Muscle of leg (tissue), 3 donors: ENCODE measurements at regions not wholly inside any gene's neighbourhood (a gene's known extent, or its start where the extent isn't known, plus 50 kb on each side); places are given as distances from the start of the nearest gene placed in this dataset.
"Not testable (repeated sequence)": the region's sequence is repeated elsewhere in the genome, so short reads cannot be mapped to it uniquely, and the experiment has no call there.

ENCODE experiments used
- DNase-seq: peaks from one replicate; pipeline ENCODE4 v3.0.0; 2013
- H3K27ac ChIP-seq: one replicate; pipeline ENCODE4 v1.5.1; 2013; ENCODE audit warnings: mild to moderate bottlenecking, low read length, control low read depth
- H3K27me3 ChIP-seq: one replicate; pipeline ENCODE4 v1.6.1; 2013; ENCODE audit warnings: low read length; ENCODE audit not compliant: control insufficient read depth, insufficient read depth
- H3K36me3 ChIP-seq: one replicate; pipeline ENCODE4 v1.6.1; 2013; ENCODE audit warnings: low read length; ENCODE audit not compliant: control insufficient read depth, insufficient read depth
- H3K4me1 ChIP-seq: one replicate; pipeline ENCODE4 v1.6.1; 2013; ENCODE audit warnings: low read length; ENCODE audit not compliant: control insufficient read depth, insufficient read depth
- H3K4me3 ChIP-seq: one replicate; pipeline ENCODE4 v1.5.1; 2013; ENCODE audit warnings: low read length, control low read depth
- H3K9me3 ChIP-seq: replicated peaks from 2 replicates; pipeline ENCODE4 v1.6.1; 2013; ENCODE audit warnings: low read depth, low read length; ENCODE audit not compliant: control insufficient read depth
- WGBS: methylation state at CpG from one replicate; pipeline ENCODE4 v1.1.5; 2013; ENCODE audit warnings: missing lambda C conversion rate; ENCODE audit not compliant: insufficient coverage; 5-methylcytosine and 5-hydroxymethylcytosine counted together

DNA sequence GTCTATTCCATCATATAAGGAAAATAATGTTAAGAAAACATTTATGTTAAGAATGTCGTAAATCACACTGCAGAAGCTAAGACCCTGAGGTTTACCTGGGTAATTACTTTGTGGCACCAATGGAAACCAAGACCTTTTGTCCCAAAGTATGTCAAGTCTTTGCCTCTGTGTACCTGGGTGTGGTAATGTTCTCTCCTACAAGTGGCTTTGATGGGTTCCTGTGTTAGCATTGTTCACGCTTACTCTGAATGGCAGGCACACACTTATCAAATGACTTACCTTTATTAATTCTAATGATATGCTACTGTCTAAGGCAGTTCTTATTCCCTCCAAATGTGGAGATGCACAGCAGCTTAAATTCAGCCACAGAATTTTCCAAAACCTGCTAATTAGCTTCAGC, 206.1 kb downstream of the KCTD12 start:
- no peaks in the 10 kb centered on the region for H3K4me1 ChIP-seq
- no peak overlapping the region for H3K4me3 ChIP-seq
- no peaks in the 10 kb centered on the region for H3K36me3 ChIP-seq
- no peaks in the 10 kb centered on the region for H3K27me3 ChIP-seq
- 100% methylated on average over 1 of the region's 2 CpGs for WGBS
- no peak for DNase-seq
- no peak overlapping the region for H3K27ac ChIP-seq
- no peaks in the 10 kb centered on the region for H3K9me3 ChIP-seq

DNA sequence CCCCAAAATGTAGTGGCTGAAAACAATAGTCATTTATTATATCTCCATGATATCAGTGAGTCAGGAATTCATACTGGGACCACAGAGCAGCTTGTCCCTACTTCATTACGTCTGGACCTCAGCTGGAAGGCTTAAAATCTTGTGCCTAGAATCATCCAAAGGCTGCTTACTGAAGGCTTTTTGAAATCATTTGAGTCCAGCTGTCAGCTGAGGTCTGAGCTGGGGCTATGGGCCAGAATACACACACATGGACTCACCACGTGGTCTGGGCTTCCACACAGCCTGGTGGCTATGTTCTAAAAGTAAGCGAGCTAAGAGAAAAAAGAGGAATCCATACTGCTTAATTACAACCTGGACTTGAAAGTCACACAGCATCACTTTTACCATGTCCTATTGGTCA, 209.2 kb downstream of the KCTD12 start:
- Histone ChIP-seq H3K9me3 (no peaks in the 10 kb centered on the region), H3K36me3 (no peaks in the 10 kb centered on the region), H3K27me3 (no peaks in the 10 kb centered on the region), H3K4me1 (no peaks in the 10 kb centered on the region), H3K4me3 (no peak overlapping the region), H3K27ac (peak overlapping the region; percentile 23)
- 20% methylated on average over 1 of the region's 3 CpGs for WGBS
- peak; percentile 96 for DNase-seq

GRCh38 chr13:76672420-76672819, 213.8 kb downstream of the KCTD12 start:
- H3K4me1 ChIP-seq: no peaks in the 10 kb centered on the region

GRCh38 chr13:76668716-76669115, 217.5 kb downstream of the KCTD12 start:
- Histone ChIP-seq H3K4me1 (no peaks in the 10 kb centered on the region), H3K27ac (no peak overlapping the region), H3K9me3 (no peaks in the 10 kb centered on the region), H3K36me3 (no peaks in the 10 kb centered on the region), H3K27me3 (no peaks in the 10 kb centered on the region), H3K4me3 (no peak overlapping the region)
- no peak for DNase-seq
- 80% methylated on average over 1 of the region's 5 CpGs for WGBS

More at GRCh38 chr13:76672420-76672819, 213.8 kb downstream of the KCTD12 start:
- Histone ChIP-seq H3K36me3 (no peaks in the 10 kb centered on the region), H3K27ac (no peak overlapping the region), H3K4me3 (no peak overlapping the region), H3K27me3 (no peaks in the 10 kb centered on the region), H3K9me3 (no peaks in the 10 kb centered on the region)
- WGBS: no CpG with 5 or more reads among the region's 2 CpGs
- peak; percentile 72 for DNase-seq

GRCh38 chr13:76668141-76668540, 218.1 kb downstream of the KCTD12 start:
- Histone ChIP-seq H3K27ac (no peak overlapping the region), H3K36me3 (no peaks in the 10 kb centered on the region), H3K9me3 (no peaks in the 10 kb centered on the region), H3K27me3 (no peaks in the 10 kb centered on the region), H3K4me3 (no peak overlapping the region), H3K4me1 (no peaks in the 10 kb centered on the region)
- no peak for DNase-seq
- no CpG with 5 or more reads among the region's 2 CpGs for WGBS

DNA sequence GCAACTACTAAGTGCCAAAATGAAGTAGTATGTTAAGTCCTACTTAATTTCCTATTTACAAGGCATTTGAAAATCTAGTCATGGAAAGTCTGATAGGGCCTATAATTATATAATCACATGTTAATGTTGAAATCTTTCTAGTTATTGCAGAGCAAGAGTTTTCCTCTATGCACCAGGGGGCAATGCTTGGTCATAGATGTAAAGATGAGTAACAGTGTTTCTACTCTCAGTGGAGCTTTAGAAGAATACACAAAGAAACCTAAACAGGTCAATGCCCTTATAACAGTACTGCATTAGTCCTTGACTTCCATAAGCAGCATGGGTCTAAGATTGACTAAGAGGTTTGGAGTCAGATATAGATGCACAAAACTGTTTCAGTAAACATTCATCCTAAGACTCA, 218.7 kb downstream of the KCTD12 start:
- H3K4me1 ChIP-seq: no peaks in the 10 kb centered on the region
- no peaks in the 10 kb centered on the region for H3K9me3 ChIP-seq
- H3K27ac ChIP-seq: no peak overlapping the region
- no peak overlapping the region for H3K4me3 ChIP-seq
- H3K36me3 ChIP-seq: no peaks in the 10 kb centered on the region
- no peaks in the 10 kb centered on the region for H3K27me3 ChIP-seq
- peak; percentile 70 for DNase-seq

DNA sequence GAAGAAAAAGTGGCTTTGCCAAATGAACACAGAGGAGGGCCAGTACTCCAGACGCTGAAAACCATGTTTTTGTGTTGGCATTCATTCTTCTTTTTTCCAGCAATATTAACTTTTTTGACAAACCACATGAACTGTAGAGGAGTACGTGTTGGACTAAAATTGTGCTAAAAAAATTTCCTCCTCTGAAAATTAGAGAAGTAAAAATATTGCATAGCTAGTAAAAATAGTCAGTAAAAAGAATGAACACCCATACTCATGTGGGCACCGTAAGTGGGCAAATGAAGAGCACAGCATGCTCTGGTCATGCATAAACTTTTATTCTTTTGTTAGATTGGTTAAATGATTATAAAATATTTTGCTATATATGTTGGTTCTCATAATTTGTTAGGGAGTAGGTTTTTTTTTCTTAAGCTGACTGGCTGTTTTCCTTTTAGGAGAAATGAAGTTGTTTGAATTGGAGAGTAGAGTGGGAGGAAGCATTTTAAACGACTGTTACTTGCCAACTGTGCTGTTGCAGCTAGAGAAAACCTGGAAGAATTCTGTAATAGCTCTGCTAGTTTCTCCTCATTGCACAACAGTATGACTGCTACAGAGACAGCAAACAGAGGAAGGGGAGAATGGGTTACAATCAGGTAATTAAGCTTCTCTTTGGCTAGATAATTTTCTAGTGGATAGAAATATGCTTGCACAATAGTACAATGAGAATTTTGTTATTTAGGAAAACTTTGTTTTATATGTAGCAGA, 222.4 kb downstream of the KCTD12 start:
- DNase-seq: peak; percentile 81
- no peaks in the 10 kb centered on the region for H3K9me3 ChIP-seq

DNA sequence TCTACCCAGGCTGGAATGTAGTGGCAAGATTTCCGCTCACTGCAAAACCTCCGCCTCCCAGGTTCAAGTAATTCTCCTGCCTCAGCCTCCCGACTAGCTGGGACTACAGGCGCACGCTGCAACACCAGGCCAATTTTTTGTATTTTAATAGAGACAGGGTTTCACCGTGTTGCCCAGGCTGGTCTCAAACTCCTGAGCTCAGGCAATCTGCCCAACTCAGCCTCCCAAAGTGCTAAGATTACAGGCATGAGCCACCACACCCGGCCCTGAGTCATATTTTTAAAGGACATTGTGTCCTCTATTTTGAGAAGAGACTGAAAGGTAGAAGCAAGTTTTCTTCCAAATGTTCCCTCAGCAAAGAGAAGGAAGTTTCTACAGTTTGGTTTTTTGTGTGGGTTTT, 227.1 kb downstream of the KCTD12 start:
- H3K9me3 ChIP-seq, H3K36me3 ChIP-seq, H3K4me3 ChIP-seq, H3K27me3 ChIP-seq, DNase-seq, H3K4me1 ChIP-seq, H3K27ac ChIP-seq: not testable (repeated sequence)
- WGBS: 100% methylated on average over 1 of the region's 7 CpGs

More for the DNA sequence above, 222.4 kb downstream of the KCTD12 start:
- WGBS: no CpG with 5 or more reads among the region's 4 CpGs
- Histone ChIP-seq H3K4me1 (no peaks in the 10 kb centered on the region), H3K27ac (no peak overlapping the region), H3K36me3 (no peaks in the 10 kb centered on the region), H3K4me3 (no peak overlapping the region), H3K27me3 (no peaks in the 10 kb centered on the region)

GRCh38 chr13:76656500-76656899, 229.7 kb downstream of the KCTD12 start:
- DNase-seq: peak; percentile 22
- Histone ChIP-seq H3K36me3 (no peaks in the 10 kb centered on the region), H3K27ac (no peak overlapping the region), H3K4me1 (no peaks in the 10 kb centered on the region), H3K9me3 (no peaks in the 10 kb centered on the region), H3K27me3 (no peaks in the 10 kb centered on the region), H3K4me3 (no peak overlapping the region)
- no CpG with 5 or more reads among the region's 4 CpGs for WGBS

- no peaks in the 10 kb centered on the region for H3K27me3 ChIP-seq
- H3K4me3 ChIP-seq: no peak overlapping the region
- no peaks in the 10 kb centered on the region for H3K4me1 ChIP-seq
- no peak for DNase-seq
- no peak overlapping the region for H3K27ac ChIP-seq
- no peaks in the 10 kb centered on the region for H3K9me3 ChIP-seq
- no CpG with 5 or more reads among the region's 2 CpGs for WGBS
- no peaks in the 10 kb centered on the region for H3K36me3 ChIP-seq
These were observed 230.1 kb downstream of the KCTD12 start for GRCh38 chr13:76656056-76656455.

- WGBS: 80% methylated on average over 1 of the region's 2 CpGs
- Histone ChIP-seq H3K4me3 (no peak overlapping the region), H3K27ac (no peak overlapping the region), H3K36me3 (no peaks in the 10 kb centered on the region), H3K27me3 (no peaks in the 10 kb centered on the region), H3K9me3 (no peaks in the 10 kb centered on the region), H3K4me1 (no peaks in the 10 kb centered on the region)
- DNase-seq: no peak
These were observed 231.9 kb downstream of the KCTD12 start for GRCh38 chr13:76654263-76654662.
